Right lobe of liver (tissue), 6 donors: ENCODE measurements at regions not wholly inside any gene's neighbourhood (a gene's known extent, or its start where the extent isn't known, plus 50 kb on each side); places are given as distances from the start of the nearest gene placed in this dataset.

Experiments used
- ATAC-seq, 4 donors: fragments of 200-7000 bp; cut with Tn5 transposase; one replicate each; pipeline ENCODE4 v1.9.1; 2020; ENCODE audit warnings: mild to moderate bottlenecking in 4 of 4, moderate library complexity in 4 of 4
- DNase-seq, 3 donors: peaks; one replicate each; pipeline ENCODE4 v3.0.0-alpha.2; 2020
- H3K27ac ChIP-seq, 3 donors: fragments of 200-600 bp; one replicate each; pipeline ENCODE4 v1.8.0; 2022
- H3K27me3 ChIP-seq, 2 donors: fragments of 200-600 bp; one replicate each; pipeline ENCODE4 v1.8.0; 2022
- H3K36me3 ChIP-seq, 4 donors: fragments of 200-600 bp; sonication (generic) in 1 of 4; one replicate each; pipeline versions ENCODE4 v1.5.1 to v1.8.0; 2017 to 2022; ENCODE audit warnings: control low read depth in 1 of 4
- H3K4me1 ChIP-seq, 4 donors: fragments of 200-600 bp; sonication (generic) in 1 of 4; one replicate each; pipeline versions ENCODE4 v1.5.1 to v1.8.0; 2017 to 2022; ENCODE audit warnings: control low read depth in 1 of 4
- H3K4me3 ChIP-seq, 3 donors: fragments of 200-600 bp; one replicate each; pipeline ENCODE4 v1.8.0; 2022
- H3K9me3 ChIP-seq, 4 donors: fragments of 200-600 bp; sonication (generic) in 1 of 4; one replicate each; pipeline versions ENCODE4 v1.5.1 to v1.8.0; 2017 to 2022; ENCODE audit warnings: control low read depth in 1 of 4
- POLR2A ChIP-seq: fragments of 450-650 bp; IDR thresholded peaks from one replicate; pipeline ENCODE4 v1.6.1; 2017; ENCODE audit warnings: antibody characterized with exemption, mild to moderate bottlenecking
- WGBS: methylation state at CpG from one replicate; pipeline ENCODE4 v1.1.6; 2018; ENCODE audit warnings: low coverage, low lambda C conversion rate; ENCODE audit not compliant: insufficient coverage; ENCODE audit errors: missing lambda C conversion rate; 5-methylcytosine and 5-hydroxymethylcytosine counted together
- intact Hi-C, 2 donors: fragments of 100-400 bp; cut with DNase I; formaldehyde crosslinking; loops; one replicate each; pipeline versions ENCODE4 v1.11.2 to v1.14.1; 2022
- TF ChIP-seq, protein P1 (sequence below), 4 donors: fragments of 200-600 bp in 3 of 4; fragments of 450-650 bp in 1 of 4; IDR thresholded peaks; one replicate each; pipeline versions ENCODE4 v1.5.1 to v1.8.0; 2016 to 2022; ENCODE audit warnings: antibody characterized with exemption in 4 of 4, mild to moderate bottlenecking in 2 of 4
- donor health status: DM: no; HTN: yes; CAD: no.
- donor health status: DM: no; HTN: no; CAD: no.
- donor health status: DM: no; HTN: no; CAD: no.
- donor health status: DM: no; HTN: yes; CAD: no.
- donor health status: DM: no; HTN: yes; CAD: no.

DNA sequence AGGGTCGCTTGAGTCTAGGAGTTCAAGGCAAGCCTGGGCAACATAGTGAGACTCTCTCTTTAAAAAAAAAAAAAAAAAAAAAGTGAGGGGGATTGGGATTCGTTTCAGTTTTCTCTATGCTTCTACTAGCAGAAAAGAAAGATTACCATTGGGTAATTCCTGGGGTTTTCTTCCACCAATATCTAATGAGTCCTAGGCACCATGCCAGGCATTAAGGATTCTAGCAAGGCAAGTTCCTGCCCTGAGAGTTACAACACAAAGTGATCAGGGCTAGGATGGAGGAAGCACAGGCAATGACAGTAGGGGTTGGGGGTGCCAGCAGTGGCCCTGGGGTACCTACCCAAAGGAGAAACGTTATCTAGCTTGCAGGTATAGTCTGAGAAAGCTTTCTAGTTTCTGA lies 90.8 kb downstream of the PCDH1 start:
- 28% methylated on average over 3 of the region's 3 CpGs for WGBS
- no peak for ATAC-seq
- no peak for DNase-seq
- TF ChIP-seq, protein P1, sequence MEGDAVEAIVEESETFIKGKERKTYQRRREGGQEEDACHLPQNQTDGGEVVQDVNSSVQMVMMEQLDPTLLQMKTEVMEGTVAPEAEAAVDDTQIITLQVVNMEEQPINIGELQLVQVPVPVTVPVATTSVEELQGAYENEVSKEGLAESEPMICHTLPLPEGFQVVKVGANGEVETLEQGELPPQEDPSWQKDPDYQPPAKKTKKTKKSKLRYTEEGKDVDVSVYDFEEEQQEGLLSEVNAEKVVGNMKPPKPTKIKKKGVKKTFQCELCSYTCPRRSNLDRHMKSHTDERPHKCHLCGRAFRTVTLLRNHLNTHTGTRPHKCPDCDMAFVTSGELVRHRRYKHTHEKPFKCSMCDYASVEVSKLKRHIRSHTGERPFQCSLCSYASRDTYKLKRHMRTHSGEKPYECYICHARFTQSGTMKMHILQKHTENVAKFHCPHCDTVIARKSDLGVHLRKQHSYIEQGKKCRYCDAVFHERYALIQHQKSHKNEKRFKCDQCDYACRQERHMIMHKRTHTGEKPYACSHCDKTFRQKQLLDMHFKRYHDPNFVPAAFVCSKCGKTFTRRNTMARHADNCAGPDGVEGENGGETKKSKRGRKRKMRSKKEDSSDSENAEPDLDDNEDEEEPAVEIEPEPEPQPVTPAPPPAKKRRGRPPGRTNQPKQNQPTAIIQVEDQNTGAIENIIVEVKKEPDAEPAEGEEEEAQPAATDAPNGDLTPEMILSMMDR (IDR thresholded peaks at IDR 0.05), result no peak
- no peak for TF ChIP-seq POLR2A
- no peaks in the 10 kb centered on the region for H3K4me1 ChIP-seq
- no peaks in the 10 kb centered on the region for H3K27me3 ChIP-seq
- H3K27ac ChIP-seq, result no peak overlapping the region
- H3K36me3 ChIP-seq, result no peaks in the 10 kb centered on the region
- intact Hi-C loops, result no loop called here
- H3K4me3 ChIP-seq, result no peak overlapping the region
- H3K9me3 ChIP-seq, result no peaks in the 10 kb centered on the region

DNA sequence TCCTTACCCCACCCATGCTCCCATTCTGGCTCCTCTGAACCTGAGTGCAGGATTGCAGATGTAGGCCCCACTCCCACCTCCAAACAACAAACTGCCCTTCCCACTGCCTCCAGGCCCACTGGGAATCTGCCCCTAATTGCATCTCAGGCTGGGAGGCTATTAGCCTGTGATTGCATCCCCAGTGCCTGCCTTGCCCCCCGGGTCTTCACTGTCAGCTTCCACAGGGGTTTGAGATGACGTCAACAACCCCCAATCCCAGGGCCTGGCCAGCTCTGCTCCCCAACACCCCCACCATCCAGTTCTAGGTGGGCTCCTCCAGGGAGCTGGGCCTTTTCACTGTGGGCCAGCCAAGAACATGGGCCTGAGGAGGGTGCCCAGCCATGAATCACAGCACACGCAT lies 91.5 kb downstream of the PCDH1 start:
- TF ChIP-seq, protein P1 (IDR thresholded peaks at IDR 0.05), result no peak
- TF ChIP-seq POLR2A, result no peak
- no CpG with 5 or more reads among the region's 3 CpGs for WGBS
- Histone ChIP-seq H3K4me3 (no peak overlapping the region), H3K27me3 (no peaks in the 10 kb centered on the region), H3K27ac (no peak overlapping the region), H3K9me3 (no peaks in the 10 kb centered on the region), H3K4me1 (no peaks in the 10 kb centered on the region), H3K36me3 (no peaks in the 10 kb centered on the region)
- DNase-seq (no peak), ATAC-seq (no peak)
- intact Hi-C loops, result no loop called here

DNA sequence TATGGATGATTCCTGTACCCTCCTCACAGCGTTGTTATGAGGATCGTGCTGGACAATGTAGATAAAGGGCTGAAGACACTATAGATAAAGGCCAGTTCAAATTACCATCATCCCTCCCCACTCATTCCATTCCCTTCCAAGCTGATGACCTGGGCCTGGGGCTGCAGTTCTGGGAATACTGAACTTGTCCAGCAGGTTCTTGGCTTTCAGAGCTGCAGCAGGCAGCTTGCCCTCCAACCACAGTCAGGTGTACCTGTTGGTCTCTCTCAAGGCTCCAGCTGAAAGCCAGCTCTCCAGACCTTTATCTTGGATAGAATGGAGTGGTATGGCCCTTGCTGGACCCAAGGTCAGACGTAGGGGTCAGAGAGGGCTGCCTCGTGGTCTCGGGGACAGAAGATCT lies 92.5 kb downstream of the PCDH1 start:
- TF ChIP-seq POLR2A, result no peak
- TF ChIP-seq, protein P1 (IDR thresholded peaks at IDR 0.05), result no peak
- H3K4me1 ChIP-seq, result no peaks in the 10 kb centered on the region
- H3K36me3 ChIP-seq, result no peaks in the 10 kb centered on the region
- H3K9me3 ChIP-seq, result no peaks in the 10 kb centered on the region
- no peaks in the 10 kb centered on the region for H3K27me3 ChIP-seq
- intact Hi-C loops, result no loop called here
- no peak overlapping the region for H3K4me3 ChIP-seq
- ATAC-seq, result no peak
- no peak overlapping the region for H3K27ac ChIP-seq
- 39% methylated on average over 3 of the region's 5 CpGs for WGBS
- DNase-seq, result no peak

DNA sequence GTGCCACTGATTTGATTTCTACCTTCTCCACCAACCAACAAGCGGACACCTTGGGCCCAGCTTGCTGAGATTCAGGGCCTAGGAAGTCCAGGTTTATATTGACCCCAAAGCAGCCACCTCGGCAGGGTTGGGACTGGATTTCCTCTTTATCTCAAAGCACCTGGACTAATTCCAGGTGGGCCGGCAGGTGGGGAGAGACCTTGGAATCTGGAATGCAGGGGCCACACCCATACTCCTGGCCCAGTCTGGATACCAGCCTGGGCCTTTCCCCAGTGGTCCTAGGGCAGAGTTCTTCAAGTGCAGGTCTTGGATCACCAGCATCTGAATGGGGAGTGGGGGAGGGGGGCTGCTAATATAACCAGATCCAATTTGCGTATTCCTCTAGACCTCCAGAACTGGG lies 93.1 kb downstream of the PCDH1 start:
- ATAC-seq (no peak), DNase-seq (no peak)
- H3K36me3 ChIP-seq, result no peaks in the 10 kb centered on the region
- TF ChIP-seq, protein P1 (IDR thresholded peaks at IDR 0.05), result no peak
- no peak for TF ChIP-seq POLR2A
- intact Hi-C loops, result no loop called here
- WGBS, result 20% methylated on average over 1 of the region's 4 CpGs
- H3K9me3 ChIP-seq, result no peaks in the 10 kb centered on the region
- H3K27me3 ChIP-seq, result no peaks in the 10 kb centered on the region
- H3K4me3 ChIP-seq, result no peak overlapping the region
- H3K27ac ChIP-seq, result no peak overlapping the region
- no peaks in the 10 kb centered on the region for H3K4me1 ChIP-seq

DNA sequence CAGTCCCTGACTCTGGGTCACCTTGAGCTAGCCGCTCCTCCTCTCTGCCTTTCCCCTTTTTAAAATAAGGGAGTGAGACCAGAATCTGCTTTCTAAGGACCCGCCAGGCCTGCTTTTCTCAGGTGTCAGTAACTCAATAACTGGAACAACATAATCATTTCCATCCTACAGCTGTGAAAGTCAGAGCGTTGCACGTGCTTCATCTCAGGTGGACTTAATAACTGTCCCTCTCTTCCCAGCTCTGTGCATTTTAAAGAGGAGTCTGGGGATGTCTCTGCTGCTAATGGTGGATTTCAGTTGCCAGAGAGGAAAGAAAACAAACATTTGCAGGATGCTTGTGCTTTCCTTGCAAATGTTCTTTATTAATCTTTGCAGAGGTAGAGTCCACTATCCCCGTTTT lies 93.7 kb downstream of the PCDH1 start:
- no peak for ATAC-seq
- 80% methylated on average over 3 of the region's 5 CpGs for WGBS
- no peaks in the 10 kb centered on the region for H3K9me3 ChIP-seq
- no peak overlapping the region for H3K4me3 ChIP-seq
- DNase-seq, result no peak
- TF ChIP-seq POLR2A, result no peak
- TF ChIP-seq, protein P1 (IDR thresholded peaks at IDR 0.05), result no peak
- H3K4me1 ChIP-seq, result no peaks in the 10 kb centered on the region
- intact Hi-C loops, result no loop called here
- H3K27ac ChIP-seq, result no peak overlapping the region
- H3K27me3 ChIP-seq, result no peaks in the 10 kb centered on the region
- no peaks in the 10 kb centered on the region for H3K36me3 ChIP-seq
